Vagina (tissue), 2 donors: ENCODE measurements at regions not wholly inside any gene's neighbourhood (a gene's known extent, or its start where the extent isn't known, plus 50 kb on each side); places are given as distances from the start of the nearest gene placed in this dataset.

Experiments
- DNase-seq, 2 donors: peaks; one replicate each; pipeline ENCODE4 v3.0.0-alpha.2; 2017; ENCODE audit errors: extremely low spot score in 2 of 2
- H3K27ac ChIP-seq: fragments of 200-600 bp; sonication (generic); one replicate; pipeline ENCODE4 v1.5.1; 2019
- H3K27me3 ChIP-seq: fragments of 200-600 bp; sonication (generic); one replicate; pipeline ENCODE4 v1.5.1; 2019
- H3K36me3 ChIP-seq, 2 donors: fragments of 200-600 bp; sonication (generic); one replicate each; pipeline ENCODE4 v1.5.1; 2017 to 2019
- H3K4me1 ChIP-seq: fragments of 200-600 bp; sonication (generic); one replicate; pipeline ENCODE4 v1.5.1; 2019
- H3K4me3 ChIP-seq, 2 donors: fragments of 200-600 bp; sonication (generic); 1 replicate in 1 of 2; 2 replicates in 1 of 2; pipeline ENCODE4 v1.5.1; 2016 to 2019
- H3K9me3 ChIP-seq: fragments of 200-600 bp; sonication (generic); one replicate; pipeline ENCODE4 v1.5.1; 2019
- POLR2A ChIP-seq, 2 donors: fragments of 450-650 bp; IDR thresholded peaks; one replicate each; pipeline ENCODE4 v1.6.1; 2017; ENCODE audit warnings: antibody characterized with exemption in 2 of 2, mild to moderate bottlenecking in 2 of 2, moderate library complexity in 2 of 2
- POLR2AphosphoS5 ChIP-seq, 2 donors: sonication (generic); formaldehyde crosslinking; IDR thresholded peaks; one replicate each; pipeline ENCODE4 v1.9.0; 2017; ENCODE audit warnings: antibody characterized with exemption in 2 of 2, mild to moderate bottlenecking in 2 of 2, low read depth in 1 of 2; ENCODE audit not compliant: insufficient read depth in 1 of 2
- intact Hi-C: fragments of 100-400 bp; cut with DNase I; formaldehyde crosslinking; loops from one replicate; pipeline ENCODE4 v1.15.1; 2023
- TF ChIP-seq, protein P1 (sequence below), 3 experiments: fragments of 450-650 bp in 2 of 3; fragments of 200-600 bp in 1 of 3; sonication (generic) in 1 of 3; IDR thresholded peaks; one replicate each; pipeline ENCODE4 v1.5.1; 2017 to 2019; ENCODE audit warnings: antibody characterized with exemption in 3 of 3, mild to moderate bottlenecking in 2 of 3, moderate library complexity in 2 of 3

DNA sequence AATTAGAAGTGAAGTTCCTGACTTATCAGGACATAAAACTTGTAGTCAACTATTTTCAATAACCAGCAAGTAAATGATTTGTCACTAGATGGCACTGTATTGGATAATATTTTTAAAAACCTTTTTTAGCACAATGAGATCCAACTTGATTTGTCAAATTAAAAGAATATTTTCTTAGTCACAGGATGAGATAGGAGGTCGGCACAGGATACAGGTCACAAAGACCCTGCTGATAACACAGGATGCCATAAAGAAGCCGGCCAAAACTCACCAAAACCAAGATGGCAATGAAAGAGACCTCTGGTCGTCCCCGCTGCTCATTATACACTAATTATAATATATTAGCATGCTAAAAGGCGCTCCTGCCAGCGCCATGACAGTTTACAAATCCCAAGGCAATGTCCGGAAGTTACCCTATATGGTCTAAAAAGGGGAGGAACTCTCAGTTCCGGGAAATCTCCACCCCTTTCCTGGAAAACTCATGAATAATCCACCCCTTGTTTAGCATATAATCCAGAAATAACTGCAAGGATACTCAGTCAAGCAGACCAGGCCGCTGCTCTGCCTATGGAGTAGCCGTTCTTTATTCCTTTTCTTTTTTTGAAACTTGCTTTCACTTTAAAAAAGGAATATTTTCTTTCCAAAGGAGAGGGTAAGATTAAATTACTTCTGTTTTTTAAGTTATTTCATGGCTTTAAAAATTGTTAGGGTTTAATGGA lies 255.7 kb upstream of the MKLN1 start:
- no peak overlapping the region for H3K4me3 ChIP-seq
- intact Hi-C loops = no loop called here
- no peak for DNase-seq
- peaks cover 72% of the 10 kb centered on the region for H3K4me1 ChIP-seq
- no peaks in the 10 kb centered on the region for H3K9me3 ChIP-seq
- H3K36me3 ChIP-seq = no peaks in the 10 kb centered on the region
- no peaks in the 10 kb centered on the region for H3K27me3 ChIP-seq
- TF ChIP-seq, protein P1, sequence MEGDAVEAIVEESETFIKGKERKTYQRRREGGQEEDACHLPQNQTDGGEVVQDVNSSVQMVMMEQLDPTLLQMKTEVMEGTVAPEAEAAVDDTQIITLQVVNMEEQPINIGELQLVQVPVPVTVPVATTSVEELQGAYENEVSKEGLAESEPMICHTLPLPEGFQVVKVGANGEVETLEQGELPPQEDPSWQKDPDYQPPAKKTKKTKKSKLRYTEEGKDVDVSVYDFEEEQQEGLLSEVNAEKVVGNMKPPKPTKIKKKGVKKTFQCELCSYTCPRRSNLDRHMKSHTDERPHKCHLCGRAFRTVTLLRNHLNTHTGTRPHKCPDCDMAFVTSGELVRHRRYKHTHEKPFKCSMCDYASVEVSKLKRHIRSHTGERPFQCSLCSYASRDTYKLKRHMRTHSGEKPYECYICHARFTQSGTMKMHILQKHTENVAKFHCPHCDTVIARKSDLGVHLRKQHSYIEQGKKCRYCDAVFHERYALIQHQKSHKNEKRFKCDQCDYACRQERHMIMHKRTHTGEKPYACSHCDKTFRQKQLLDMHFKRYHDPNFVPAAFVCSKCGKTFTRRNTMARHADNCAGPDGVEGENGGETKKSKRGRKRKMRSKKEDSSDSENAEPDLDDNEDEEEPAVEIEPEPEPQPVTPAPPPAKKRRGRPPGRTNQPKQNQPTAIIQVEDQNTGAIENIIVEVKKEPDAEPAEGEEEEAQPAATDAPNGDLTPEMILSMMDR (IDR thresholded peaks at IDR 0.05) = no peak
- TF ChIP-seq POLR2AphosphoS5 (IDR thresholded peaks at IDR 0.05; ENCODE audit: insufficient read depth in 1 of 2, low read depth in 1 of 2) (peak in 1 of 2 donors; percentile 84), POLR2A (IDR thresholded peaks at IDR 0.05) (no peak)
- peak overlapping the region; percentile 62 for H3K27ac ChIP-seq

GRCh38 chr7:131072505-131073091 lies 255.1 kb upstream of the MKLN1 start:
- H3K27me3 ChIP-seq = no peaks in the 10 kb centered on the region
- H3K27ac ChIP-seq = peak overlapping the region; percentile 20
- peaks cover 72% of the 10 kb centered on the region for H3K4me1 ChIP-seq
- H3K36me3 ChIP-seq = no peaks in the 10 kb centered on the region
- TF ChIP-seq, protein P1 (IDR thresholded peaks at IDR 0.05) = no peak
- DNase-seq = no peak
- intact Hi-C loops = no loop called here
- H3K4me3 ChIP-seq = no peak overlapping the region
- H3K9me3 ChIP-seq = no peaks in the 10 kb centered on the region

DNA sequence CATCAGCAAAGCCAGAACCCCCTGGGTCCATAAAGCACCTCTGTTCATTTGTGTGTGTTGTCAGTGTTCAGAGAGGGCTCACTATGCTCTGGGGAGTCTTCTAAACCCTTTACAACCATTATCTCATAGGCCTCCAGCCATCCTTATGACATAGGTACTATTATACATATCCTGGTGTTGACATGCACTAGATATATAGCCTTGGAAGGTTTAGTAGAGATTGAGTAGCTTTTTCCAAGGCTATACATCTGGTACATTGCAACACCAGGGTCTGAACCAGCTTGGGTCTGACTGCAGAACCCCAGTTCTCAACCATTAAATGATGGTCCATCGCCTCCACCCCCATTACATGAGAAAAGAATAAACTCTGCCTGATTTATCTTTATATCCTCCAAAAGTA lies 253.6 kb upstream of the MKLN1 start:
- Histone ChIP-seq H3K36me3 (peaks cover 0 to 2% of the 10 kb centered on the region in 2 donors), H3K4me3 (no peak overlapping the region), H3K27ac (no peak overlapping the region), H3K27me3 (no peaks in the 10 kb centered on the region), H3K4me1 (peaks cover 70% of the 10 kb centered on the region), H3K9me3 (no peaks in the 10 kb centered on the region)
- no peak for DNase-seq
- TF ChIP-seq POLR2AphosphoS5 (IDR thresholded peaks at IDR 0.05; ENCODE audit: insufficient read depth in 1 of 2, low read depth in 1 of 2) (no peak), POLR2A (IDR thresholded peaks at IDR 0.05) (no peak)
- TF ChIP-seq, protein P1 (IDR thresholded peaks at IDR 0.05) = no peak
- intact Hi-C loops = no loop called here

DNA sequence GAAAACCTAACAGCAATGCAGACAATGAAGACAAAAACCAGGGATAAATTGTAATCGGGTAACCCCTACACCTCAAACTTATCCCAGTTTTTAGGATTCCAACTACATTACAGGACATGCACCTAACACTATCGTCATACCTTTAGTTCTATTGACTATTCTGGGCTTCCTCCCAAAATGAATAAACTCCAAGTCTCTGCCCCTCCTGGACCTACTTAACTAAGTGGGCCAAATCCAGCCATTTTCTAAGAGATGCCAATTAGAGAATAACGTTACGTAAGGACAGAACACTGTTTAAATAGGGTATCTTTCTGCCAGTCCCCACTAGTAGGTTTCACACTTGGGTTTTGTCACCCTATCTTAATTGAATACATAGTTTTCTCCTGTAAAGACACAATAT lies 253.1 kb upstream of the MKLN1 start:
- peaks cover 70% of the 10 kb centered on the region for H3K4me1 ChIP-seq
- H3K36me3 ChIP-seq = peaks cover 0 to 7% of the 10 kb centered on the region in 2 donors
- no peaks in the 10 kb centered on the region for H3K9me3 ChIP-seq
- H3K27ac ChIP-seq = no peak overlapping the region
- DNase-seq = no peak
- TF ChIP-seq, protein P1 (IDR thresholded peaks at IDR 0.05) = no peak
- TF ChIP-seq POLR2A (IDR thresholded peaks at IDR 0.05) = no peak
- no peak for TF ChIP-seq POLR2AphosphoS5 (IDR thresholded peaks at IDR 0.05; ENCODE audit: insufficient read depth in 1 of 2, low read depth in 1 of 2)
- no peak overlapping the region for H3K4me3 ChIP-seq
- intact Hi-C loops = no loop called here
- H3K27me3 ChIP-seq = no peaks in the 10 kb centered on the region

DNA sequence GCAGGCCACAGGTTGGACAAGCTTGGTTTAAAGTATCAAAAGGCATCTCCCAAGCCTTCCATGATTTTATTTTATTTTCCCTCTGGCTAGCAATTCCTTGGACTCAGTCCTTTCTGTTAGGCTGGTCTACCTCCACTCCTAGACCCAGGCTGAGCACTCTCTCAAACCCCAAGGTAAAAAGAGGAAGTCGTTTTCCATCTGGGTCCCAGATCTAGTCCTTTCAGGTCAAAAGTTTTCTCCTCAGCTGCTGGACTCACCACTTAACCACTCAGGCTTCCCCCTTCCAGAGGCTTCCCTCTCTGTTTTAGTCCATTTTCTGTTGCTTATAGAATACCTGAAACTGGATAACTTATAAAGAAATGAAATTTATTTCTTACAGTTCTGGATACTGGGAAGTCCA lies 252.3 kb upstream of the MKLN1 start:
- intact Hi-C loops = no loop called here
- DNase-seq = no peak
- peaks cover 67% of the 10 kb centered on the region for H3K4me1 ChIP-seq
- no peak overlapping the region for H3K4me3 ChIP-seq
- no peaks in the 10 kb centered on the region for H3K27me3 ChIP-seq
- H3K27ac ChIP-seq = no peak overlapping the region
- H3K9me3 ChIP-seq = no peaks in the 10 kb centered on the region
- no peak for TF ChIP-seq POLR2A (IDR thresholded peaks at IDR 0.05)
- TF ChIP-seq POLR2AphosphoS5 (IDR thresholded peaks at IDR 0.05; ENCODE audit: insufficient read depth in 1 of 2, low read depth in 1 of 2) = no peak
- TF ChIP-seq, protein P1 (IDR thresholded peaks at IDR 0.05) = no peak
- H3K36me3 ChIP-seq = peaks cover 0 to 7% of the 10 kb centered on the region in 2 donors
